IPS-18a (cell line): ENCODE measurements at regions not wholly inside any gene's neighbourhood (a gene's known extent, or its start where the extent isn't known, plus 50 kb on each side); places are given as distances from the start of the nearest gene placed in this dataset.

Source experiments
- H3K27ac ChIP-seq: one replicate; pipeline ENCODE4 v1.5.1; 2013; ENCODE audit warnings: low read length
- H3K27me3 ChIP-seq: one replicate; pipeline ENCODE4 v1.6.1; 2013; ENCODE audit warnings: mild to moderate bottlenecking, low read length; ENCODE audit not compliant: control insufficient read depth, insufficient read depth
- H3K36me3 ChIP-seq: one replicate; pipeline ENCODE4 v1.6.1; 2013; ENCODE audit warnings: low read depth, low read length; ENCODE audit not compliant: control insufficient read depth
- H3K4me1 ChIP-seq: one replicate; pipeline ENCODE4 v1.6.1; 2013; ENCODE audit warnings: low read depth, low read length; ENCODE audit not compliant: control insufficient read depth
- H3K4me3 ChIP-seq: one replicate; pipeline ENCODE4 v1.5.1; 2013; ENCODE audit warnings: low read length
- H3K9ac ChIP-seq: one replicate; pipeline ENCODE4 v1.6.1; 2013; ENCODE audit warnings: mild to moderate bottlenecking, low read length, moderate library complexity
- H3K9me3 ChIP-seq: one replicate; pipeline ENCODE4 v1.6.1; 2013; ENCODE audit warnings: low read depth, low read length; ENCODE audit not compliant: control insufficient read depth

- Histone ChIP-seq H3K27ac (no peak overlapping the region), H3K9ac (no peak overlapping the region), H3K4me3 (no peak overlapping the region), H3K9me3 (no peaks in the 10 kb centered on the region), H3K4me1 (no peaks in the 10 kb centered on the region), H3K27me3 (no peaks in the 10 kb centered on the region), H3K36me3 (no peaks in the 10 kb centered on the region)
These were observed 1066.1 kb downstream of the FLRT2 start for GRCh38 chr14:86596024-86596423.

GRCh38 chr14:86575141-86575540 lies 1045.2 kb downstream of the FLRT2 start:
- Histone ChIP-seq H3K27me3 (no peaks in the 10 kb centered on the region), H3K27ac (no peak overlapping the region)

GRCh38 chr14:86574778-86575129 lies 1044.8 kb downstream of the FLRT2 start:
- H3K9ac ChIP-seq: no peak overlapping the region
- H3K27ac ChIP-seq: no peak overlapping the region
- no peaks in the 10 kb centered on the region for H3K4me1 ChIP-seq
- H3K4me3 ChIP-seq: no peak overlapping the region
- H3K27me3 ChIP-seq: no peaks in the 10 kb centered on the region
- no peaks in the 10 kb centered on the region for H3K36me3 ChIP-seq
- no peaks in the 10 kb centered on the region for H3K9me3 ChIP-seq

More at GRCh38 chr14:86575141-86575540, 1045.2 kb downstream of the FLRT2 start:
- Histone ChIP-seq H3K9ac (no peak overlapping the region), H3K4me1 (no peaks in the 10 kb centered on the region), H3K36me3 (no peaks in the 10 kb centered on the region), H3K4me3 (no peak overlapping the region), H3K9me3 (no peaks in the 10 kb centered on the region)

GRCh38 chr14:86574051-86574777 lies 1044.3 kb downstream of the FLRT2 start:
- Histone ChIP-seq H3K9me3 (no peaks in the 10 kb centered on the region), H3K9ac (no peak overlapping the region), H3K27me3 (no peaks in the 10 kb centered on the region), H3K36me3 (no peaks in the 10 kb centered on the region), H3K4me3 (no peak overlapping the region), H3K4me1 (no peaks in the 10 kb centered on the region), H3K27ac (no peak overlapping the region)

GRCh38 chr14:86570371-86570770 lies 1040.4 kb downstream of the FLRT2 start:
- H3K4me3 ChIP-seq: no peak overlapping the region
- H3K27ac ChIP-seq: no peak overlapping the region
- H3K36me3 ChIP-seq: no peaks in the 10 kb centered on the region
- H3K9me3 ChIP-seq: no peaks in the 10 kb centered on the region
- no peaks in the 10 kb centered on the region for H3K4me1 ChIP-seq
- no peak overlapping the region for H3K9ac ChIP-seq
- no peaks in the 10 kb centered on the region for H3K27me3 ChIP-seq

- Histone ChIP-seq H3K9me3 (no peaks in the 10 kb centered on the region), H3K4me1 (no peaks in the 10 kb centered on the region), H3K9ac (no peak overlapping the region), H3K27me3 (no peaks in the 10 kb centered on the region), H3K27ac (no peak overlapping the region), H3K4me3 (no peak overlapping the region), H3K36me3 (no peaks in the 10 kb centered on the region)
These were observed 1013.6 kb downstream of the FLRT2 start for GRCh38 chr14:86543521-86543920.

GRCh38 chr14:86541972-86542371 lies 1012.0 kb downstream of the FLRT2 start:
- H3K9ac ChIP-seq: no peak overlapping the region
- no peaks in the 10 kb centered on the region for H3K36me3 ChIP-seq
- H3K4me1 ChIP-seq: no peaks in the 10 kb centered on the region
- H3K27ac ChIP-seq: no peak overlapping the region
- H3K27me3 ChIP-seq: no peaks in the 10 kb centered on the region
- no peaks in the 10 kb centered on the region for H3K9me3 ChIP-seq
- no peak overlapping the region for H3K4me3 ChIP-seq

- H3K9me3 ChIP-seq: no peaks in the 10 kb centered on the region
- no peak overlapping the region for H3K27ac ChIP-seq
- no peak overlapping the region for H3K9ac ChIP-seq
- no peaks in the 10 kb centered on the region for H3K27me3 ChIP-seq
- H3K4me1 ChIP-seq: no peaks in the 10 kb centered on the region
- no peaks in the 10 kb centered on the region for H3K36me3 ChIP-seq
- H3K4me3 ChIP-seq: no peak overlapping the region
These were observed 1010.8 kb downstream of the FLRT2 start for GRCh38 chr14:86540636-86541247.

- Histone ChIP-seq H3K4me1 (no peaks in the 10 kb centered on the region), H3K9ac (no peak overlapping the region), H3K4me3 (no peak overlapping the region), H3K27me3 (no peaks in the 10 kb centered on the region), H3K9me3 (no peaks in the 10 kb centered on the region), H3K36me3 (no peaks in the 10 kb centered on the region), H3K27ac (no peak overlapping the region)
These were observed 1009.6 kb downstream of the FLRT2 start for GRCh38 chr14:86539361-86540070.

- H3K9me3 ChIP-seq: no peaks in the 10 kb centered on the region
- no peak overlapping the region for H3K4me3 ChIP-seq
- H3K4me1 ChIP-seq: no peaks in the 10 kb centered on the region
- H3K9ac ChIP-seq: no peak overlapping the region
- H3K27ac ChIP-seq: no peak overlapping the region
- no peaks in the 10 kb centered on the region for H3K27me3 ChIP-seq
- no peaks in the 10 kb centered on the region for H3K36me3 ChIP-seq
These were observed 1003.9 kb downstream of the FLRT2 start for GRCh38 chr14:86533834-86534233.

- no peak overlapping the region for H3K27ac ChIP-seq
- H3K36me3 ChIP-seq: no peaks in the 10 kb centered on the region
- no peak overlapping the region for H3K4me3 ChIP-seq
- H3K4me1 ChIP-seq: no peaks in the 10 kb centered on the region
- no peak overlapping the region for H3K9ac ChIP-seq
- H3K9me3 ChIP-seq: no peaks in the 10 kb centered on the region
- no peaks in the 10 kb centered on the region for H3K27me3 ChIP-seq
These were observed 1002.3 kb downstream of the FLRT2 start for GRCh38 chr14:86532219-86532618.
